AG04449 (cell line): ENCODE measurements at regions not wholly inside any gene's neighbourhood (a gene's known extent, or its start where the extent isn't known, plus 50 kb on each side); places are given as distances from the start of the nearest gene placed in this dataset.

Experiments
- CTCF ChIA-PET: fragments of 350-600 bp; formaldehyde crosslinking; extraction: SDS; loops from one replicate; lab custom pipeline; 2021; ENCODE audit warnings: antibody characterized with exemption; lab: Yijun Ruan, JAX
- POLR2A ChIA-PET: fragments of 400-600, 350-600 bp; formaldehyde crosslinking; extraction: SDS; loops from one replicate; lab custom pipeline; 2020; ENCODE audit warnings: antibody characterized with exemption, inconsistent platforms; lab: Yijun Ruan, JAX
- DNase-seq: peaks from one replicate; pipeline ENCODE4 v3.0.0-alpha.2; 2010; ENCODE audit warnings: low read depth, low spot score
- H3K4me3 ChIP-seq: 2 replicates; pipeline ENCODE4 v1.5.1; 2011; ENCODE audit warnings: low read depth, mild to moderate bottlenecking, control low read depth, low read length
- CTCF ChIP-seq: IDR thresholded peaks from one replicate; pipeline ENCODE4 v1.5.1; 2011; ENCODE audit warnings: mild to moderate bottlenecking, moderate library complexity, low read length, control low read depth, inconsistent platforms; ENCODE audit not compliant: insufficient read depth; ENCODE audit errors: missing control alignments

GRCh38 chr3:132963786-132964185, 74.4 kb upstream of the TMEM108 start:
- no peak overlapping the region for H3K4me3 ChIP-seq
- DNase-seq = no peak
- ChIA-PET POLR2A (no interaction called here), CTCF (no interaction called here)
- TF ChIP-seq CTCF = no peak

GRCh38 chr3:132961991-132962390, 76.2 kb upstream of the TMEM108 start:
- ChIA-PET CTCF (no interaction called here), POLR2A (no interaction called here)
- DNase-seq = no peak
- H3K4me3 ChIP-seq = no peak overlapping the region
- no peak for TF ChIP-seq CTCF

GRCh38 chr3:132953683-132954082, 84.5 kb upstream of the TMEM108 start:
- POLR2A ChIA-PET = no interaction called here
- TF ChIP-seq CTCF = no peak
- CTCF ChIA-PET = no interaction called here
- DNase-seq = no peak
- H3K4me3 ChIP-seq = no peak overlapping the region

- ChIA-PET POLR2A (no interaction called here), CTCF (no interaction called here)
- no peak overlapping the region for H3K4me3 ChIP-seq
- TF ChIP-seq CTCF = no peak
- no peak for DNase-seq
Measured at GRCh38 chr3:132927896-132928295, 110.3 kb upstream of the TMEM108 start.

GRCh38 chr3:132926098-132926497, 112.1 kb upstream of the TMEM108 start:
- no peak for TF ChIP-seq CTCF
- no peak for DNase-seq
- H3K4me3 ChIP-seq = no peak overlapping the region
- ChIA-PET POLR2A (no interaction called here), CTCF (no interaction called here)

GRCh38 chr3:132925256-132925930, 112.8 kb upstream of the TMEM108 start:
- ChIA-PET CTCF (no interaction called here), POLR2A (no interaction called here)
- TF ChIP-seq CTCF = no peak
- DNase-seq = no peak
- no peak overlapping the region for H3K4me3 ChIP-seq
